Endothelial cell of hepatic sinusoid (primary cell): ENCODE measurements at regions not wholly inside any gene's neighbourhood (a gene's known extent, or its start where the extent isn't known, plus 50 kb on each side); places are given as distances from the start of the nearest gene placed in this dataset.

Experiments used
- in situ Hi-C: cut with HindIII; loops from 2 replicates; pipeline ENCODE4 v1.10.0; 2017; ENCODE audit warnings: low sequenced_read_pairs

GRCh38 chr6:33874136-33874760 is 70.4 kb upstream of the MLN start:
- in situ Hi-C loops = no loop called here

- in situ Hi-C loops = no loop called here
Measured at GRCh38 chr6:33872761-33873160, 69.0 kb upstream of the MLN start.

- in situ Hi-C loops = no loop called here
Measured at GRCh38 chr6:33869826-33870423, 66.1 kb upstream of the MLN start.

GRCh38 chr6:33869121-33869520 is 65.3 kb upstream of the MLN start:
- in situ Hi-C loops = no loop called here

- in situ Hi-C loops = no loop called here
Measured at GRCh38 chr6:33868141-33868540, 64.3 kb upstream of the MLN start.

- in situ Hi-C loops = no loop called here
Measured at GRCh38 chr6:33865478-33866077, 61.8 kb upstream of the MLN start.

- in situ Hi-C loops = no loop called here
Measured at GRCh38 chr6:33863723-33864440, 60.1 kb upstream of the MLN start.

GRCh38 chr6:33863084-33863483 is 59.3 kb upstream of the MLN start:
- in situ Hi-C loops = no loop called here

- in situ Hi-C loops = no loop called here
Measured at GRCh38 chr6:33862536-33862935, 58.7 kb upstream of the MLN start.

- in situ Hi-C loops = no loop called here
Measured at GRCh38 chr6:33861722-33862121, 57.9 kb upstream of the MLN start.

- in situ Hi-C loops = no loop called here
Measured at GRCh38 chr6:33860706-33861474, 57.1 kb upstream of the MLN start.

- in situ Hi-C loops = no loop called here
Measured at GRCh38 chr6:33860006-33860405, 56.2 kb upstream of the MLN start.

- in situ Hi-C loops = no loop called here
Measured at GRCh38 chr6:33858804-33859505, 55.2 kb upstream of the MLN start.

GRCh38 chr6:33857932-33858475 is 54.2 kb upstream of the MLN start:
- in situ Hi-C loops = no loop called here

- in situ Hi-C loops = no loop called here
Measured at GRCh38 chr6:33857093-33857931, 53.5 kb upstream of the MLN start.

- in situ Hi-C loops = no loop called here
Measured at GRCh38 chr6:33856655-33857054, 52.9 kb upstream of the MLN start.

GRCh38 chr6:33856031-33856590 is 52.3 kb upstream of the MLN start:
- in situ Hi-C loops = no loop called here

- in situ Hi-C loops = no loop called here
Measured at GRCh38 chr6:33854572-33855030, 50.8 kb upstream of the MLN start.

- in situ Hi-C loops = no loop called here
Measured at GRCh38 chr6:33853736-33854135, 49.9 kb upstream of the MLN start.
